ENCODE measurements at regions not wholly inside any gene's neighbourhood (a gene's known extent, or its start where the extent isn't known, plus 50 kb on each side); places are given as distances from the start of the nearest gene placed in this dataset.

GRCh38 chr1:239219679-239220078 lies 166.7 kb upstream of the CHRM3 start:
- TF ChIP-seq EZH2phosphoT487 (IDR thresholded peaks at IDR 0.05; ENCODE audit: low read length) (no peak), CTCF (IDR thresholded peaks at IDR 0.05; ENCODE audit: low read length) (no peak)

Measured in MM.1S (cell line).